SK-N-SH (cell line): ENCODE measurements at regions not wholly inside any gene's neighbourhood (a gene's known extent, or its start where the extent isn't known, plus 50 kb on each side); places are given as distances from the start of the nearest gene placed in this dataset.

Experiments used
- CTCF ChIA-PET: fragments of 300-600, 350-600 bp; formaldehyde crosslinking; extraction: SDS; loops from one replicate; lab custom pipeline; 2021; lab: Yijun Ruan, JAX
- POLR2A ChIA-PET: fragments of 350-600 bp; sonication (Branson Sonifier 250); formaldehyde crosslinking; extraction: SDS; loops from one replicate; lab custom pipeline; 2020; ENCODE audit warnings: antibody characterized with exemption, inconsistent platforms; lab: Yijun Ruan, JAX
- DNase-seq: peaks from one replicate; pipeline ENCODE4 v3.0.0; 2012
- H2AFZ ChIP-seq: fragments of 200-600 bp; sonication (generic); 2 replicates; pipeline ENCODE4 v1.8.1; 2016; ENCODE audit warnings: antibody characterized with exemption, mild to moderate bottlenecking, low read depth
- H3F3A ChIP-seq: fragments of 200-600 bp; sonication (generic); replicated peaks from 2 replicates; pipeline ENCODE3; 2016; ENCODE audit warnings: antibody characterized with exemption, mild to moderate bottlenecking; ENCODE audit not compliant: insufficient read depth
- H3K27ac ChIP-seq, 2 experiments: fragments of 200-500 bp in 1 of 2; fragments of 200-600 bp in 1 of 2; sonication (Bioruptor generic) in 1 of 2; sonication (generic), shearing (Covaris generic) in 1 of 2; 2 replicates each; pipeline versions ENCODE4 v1.5.1 to v1.6.1; 2014 to 2016; ENCODE audit warnings: low read depth in 2 of 2, inconsistent platforms in 1 of 2, low read length in 1 of 2, mild to moderate bottlenecking in 1 of 2, mixed read lengths in 1 of 2
- H3K27me3 ChIP-seq: fragments of 200-600 bp; sonication (generic), shearing (Covaris generic); 2 replicates; pipeline ENCODE4 v1.6.1; 2016; ENCODE audit warnings: mixed run types; ENCODE audit not compliant: insufficient read depth
- H3K36me3 ChIP-seq, 2 experiments: fragments of 200-500 bp in 1 of 2; fragments of 200-600 bp in 1 of 2; sonication (Bioruptor generic) in 1 of 2; sonication (generic) in 1 of 2; replicated peaks in 1 of 2; 2 replicates each; pipeline versions ENCODE3 to v1.5.1; 2014 to 2016; ENCODE audit warnings: low read length in 1 of 2, mild to moderate bottlenecking in 1 of 2; ENCODE audit not compliant: insufficient read depth in 2 of 2, control insufficient read depth in 1 of 2
- H3K4me1 ChIP-seq, 2 experiments: fragments of 200-500 bp in 1 of 2; fragments of 200-600 bp in 1 of 2; sonication (Bioruptor generic) in 1 of 2; sonication (generic), shearing (Covaris generic) in 1 of 2; 2 replicates each; pipeline versions ENCODE4 v1.5.1 to v1.6.1; 2014 to 2016; ENCODE audit warnings: low read depth in 1 of 2, low read length in 1 of 2, mixed run types in 1 of 2; ENCODE audit not compliant: insufficient read depth in 2 of 2, control insufficient read depth in 1 of 2
- H3K4me2 ChIP-seq: fragments of 200-600 bp; sonication (generic), shearing (Covaris generic); 2 replicates; pipeline ENCODE4 v1.6.1; 2017; ENCODE audit warnings: mixed run types
- H3K4me3 ChIP-seq, 2 experiments: fragments of 200-500 bp in 1 of 2; fragments of 200-600 bp in 1 of 2; sonication (Bioruptor generic) in 1 of 2; sonication (generic), shearing (Covaris generic) in 1 of 2; 2 replicates each; pipeline versions ENCODE4 v1.5.1 to v1.8.1; 2014 to 2016; ENCODE audit warnings: low read depth in 2 of 2, inconsistent platforms in 1 of 2, low read length in 1 of 2, mild to moderate bottlenecking in 1 of 2, mixed read lengths in 1 of 2, moderate library complexity in 1 of 2
- H3K79me2 ChIP-seq: fragments of 200-600 bp; sonication (generic); 2 replicates; pipeline ENCODE4 v1.8.1; 2017; ENCODE audit warnings: mild to moderate bottlenecking; ENCODE audit not compliant: insufficient read depth
- H3K9ac ChIP-seq: fragments of 200-600 bp; sonication (generic); 2 replicates; pipeline ENCODE4 v1.6.1; 2017; ENCODE audit warnings: mixed run types
- H3K9me2 ChIP-seq: fragments of 200-600 bp; sonication (generic); 2 replicates; pipeline ENCODE4 v1.6.1; 2017; ENCODE audit warnings: mixed run types
- H3K9me3 ChIP-seq: fragments of 200-600 bp; sonication (generic); 2 replicates; pipeline ENCODE4 v1.6.1; 2017; ENCODE audit warnings: mixed run types, mild to moderate bottlenecking, moderate library complexity
- H4K20me1 ChIP-seq: fragments of 200-600 bp; sonication (generic); 2 replicates; pipeline ENCODE4 v1.6.1; 2017; ENCODE audit warnings: mild to moderate bottlenecking, mixed run types; ENCODE audit not compliant: insufficient read depth
- CHD2 ChIP-seq: fragments of 150-350 bp; IDR thresholded peaks from 2 replicates; pipeline ENCODE4 v1.6.1; 2018; ENCODE audit warnings: low read length; ENCODE audit not compliant: partially characterized antibody
- EZH2phosphoT487 ChIP-seq: fragments of 200-600 bp; sonication (generic); IDR thresholded peaks from 2 replicates; pipeline ENCODE4 v1.6.1; 2017; ENCODE audit warnings: low read depth, mixed run types, mild to moderate bottlenecking, antibody characterized with exemption, moderate library complexity, borderline replicate concordance
- MXI1 ChIP-seq: IDR thresholded peaks from 2 replicates; pipeline ENCODE4 v1.6.1; 2012; ENCODE audit warnings: mild to moderate bottlenecking, low read depth, low read length, improper control_type of control experiment
- NRF1 ChIP-seq: IDR thresholded peaks from 2 replicates; pipeline ENCODE4 v1.6.1; 2012; ENCODE audit warnings: low read depth, mild to moderate bottlenecking, low read length
- RAD21 ChIP-seq: IDR thresholded peaks from 2 replicates; pipeline ENCODE4 v1.6.1; 2012; ENCODE audit warnings: mild to moderate bottlenecking, low read length
- RFX5 ChIP-seq: IDR thresholded peaks from 2 replicates; pipeline ENCODE4 v1.6.1; 2012; ENCODE audit warnings: mild to moderate bottlenecking, improper control_type of control experiment, low read length
- SIN3A ChIP-seq: IDR thresholded peaks from 2 replicates; pipeline ENCODE4 v1.6.1; 2012; ENCODE audit warnings: low read depth, mild to moderate bottlenecking, low read length, moderate library complexity, borderline replicate concordance
- TAF1 ChIP-seq: IDR thresholded peaks from 2 replicates; pipeline ENCODE4 v1.6.1; 2012; ENCODE audit warnings: low read depth, mild to moderate bottlenecking, low read length, moderate library complexity, borderline replicate concordance
- WGBS: methylation state at CpG from one replicate; pipeline ENCODE4 v1.1.6; 2017; ENCODE audit warnings: low lambda C conversion rate; 5-methylcytosine and 5-hydroxymethylcytosine counted together
- TF ChIP-seq, protein P1 (sequence below): fragments of 200-600 bp; sonication (generic); IDR thresholded peaks from 2 replicates; pipeline ENCODE4 v1.6.1; 2017; ENCODE audit warnings: antibody characterized with exemption, mild to moderate bottlenecking, moderate library complexity
- TF ChIP-seq, protein P2 (sequence below): IDR thresholded peaks from 2 replicates; pipeline ENCODE4 v1.4.0; 2012; ENCODE audit warnings: low read depth, borderline replicate concordance
- TF ChIP-seq, protein P3 (sequence below): IDR thresholded peaks from 2 replicates; pipeline ENCODE4 v1.6.1; 2012; ENCODE audit warnings: mild to moderate bottlenecking, low read depth, low read length, moderate library complexity

DNA sequence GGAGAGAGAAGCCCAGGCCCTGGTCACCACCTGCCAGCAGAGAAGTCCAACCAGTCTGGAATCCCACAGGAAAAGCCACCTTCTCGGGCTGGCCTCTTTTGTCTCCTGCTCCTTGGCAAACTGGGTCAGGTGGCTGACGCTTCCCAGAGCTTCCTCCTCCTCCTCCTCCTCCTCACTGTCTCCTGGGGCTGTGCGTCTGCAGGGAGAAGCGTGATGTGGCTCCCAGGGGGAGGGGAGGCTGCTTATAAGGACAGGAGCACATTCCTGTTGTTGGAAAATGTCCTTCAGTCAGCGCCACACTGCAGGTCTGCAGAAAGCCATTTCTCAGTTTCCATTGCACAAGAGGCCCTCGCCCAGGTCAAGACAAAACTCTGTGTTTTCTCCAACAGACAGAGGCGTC is 1316.5 kb downstream of the BRD1 start:
- no peak overlapping the region for H3K4me2 ChIP-seq
- H3K9me2 ChIP-seq: no peaks in the 10 kb centered on the region
- ChIA-PET CTCF (no interaction called here), POLR2A (no interaction called here)
- H4K20me1 ChIP-seq: no peaks in the 10 kb centered on the region
- H3K9ac ChIP-seq: no peak overlapping the region
- 30% methylated on average over 3 of the region's 7 CpGs for WGBS
- H3F3A ChIP-seq: no peaks in the 10 kb centered on the region
- TF ChIP-seq RAD21 (no peak), SIN3A (no peak), MXI1 (no peak)
- no peak overlapping the region for H2AFZ ChIP-seq
- no peaks in the 10 kb centered on the region for H3K4me1 ChIP-seq
- H3K27ac ChIP-seq: no peak overlapping the region
- 0 out of 2 replicates have a peak, but pooled peaks cover 5% of the 10 kb centered on the region for H3K27me3 ChIP-seq
- DNase-seq: no peak
- H3K36me3 ChIP-seq: no peaks in the 10 kb centered on the region
- H3K4me3 ChIP-seq: no peak overlapping the region
- H3K9me3 ChIP-seq: no peaks in the 10 kb centered on the region
- no peaks in the 10 kb centered on the region for H3K79me2 ChIP-seq

DNA sequence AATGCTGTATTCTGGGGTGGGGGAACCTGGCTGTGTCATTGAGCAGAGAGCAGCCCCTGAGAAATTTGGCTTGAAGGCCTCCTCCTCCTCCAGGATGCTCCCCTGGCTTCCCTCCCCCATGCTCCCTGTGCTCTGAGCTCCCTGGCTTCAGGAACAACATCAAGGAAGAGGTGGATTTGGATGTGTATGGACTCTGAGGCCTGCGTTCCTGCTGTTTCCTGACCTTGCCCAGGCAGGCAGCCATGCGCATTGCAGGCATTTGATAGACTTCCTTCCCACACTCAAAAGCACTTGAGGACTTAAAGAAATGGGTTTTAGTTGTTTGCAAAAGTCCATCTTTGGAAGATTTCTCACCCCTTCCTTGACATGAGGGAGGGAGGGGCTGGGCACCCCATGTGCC is 1317.1 kb downstream of the BRD1 start:
- Histone ChIP-seq H2AFZ (no peak overlapping the region), H3K4me3 (no peak overlapping the region), H3K27me3 (0 out of 2 replicates have a peak, but pooled peaks cover 11% of the 10 kb centered on the region), H3K27ac (no peak overlapping the region), H3K9me2 (no peaks in the 10 kb centered on the region), H3K79me2 (no peaks in the 10 kb centered on the region), H3K36me3 (no peaks in the 10 kb centered on the region), H3K4me1 (no peaks in the 10 kb centered on the region), H3K9ac (no peak overlapping the region), H3K4me2 (no peak overlapping the region), H3K9me3 (no peaks in the 10 kb centered on the region), H3F3A (no peaks in the 10 kb centered on the region), H4K20me1 (no peaks in the 10 kb centered on the region)
- 70% methylated on average over 2 of the region's 2 CpGs for WGBS
- no peak for DNase-seq
- POLR2A ChIA-PET: no interaction called here
- TF ChIP-seq, protein P1, sequence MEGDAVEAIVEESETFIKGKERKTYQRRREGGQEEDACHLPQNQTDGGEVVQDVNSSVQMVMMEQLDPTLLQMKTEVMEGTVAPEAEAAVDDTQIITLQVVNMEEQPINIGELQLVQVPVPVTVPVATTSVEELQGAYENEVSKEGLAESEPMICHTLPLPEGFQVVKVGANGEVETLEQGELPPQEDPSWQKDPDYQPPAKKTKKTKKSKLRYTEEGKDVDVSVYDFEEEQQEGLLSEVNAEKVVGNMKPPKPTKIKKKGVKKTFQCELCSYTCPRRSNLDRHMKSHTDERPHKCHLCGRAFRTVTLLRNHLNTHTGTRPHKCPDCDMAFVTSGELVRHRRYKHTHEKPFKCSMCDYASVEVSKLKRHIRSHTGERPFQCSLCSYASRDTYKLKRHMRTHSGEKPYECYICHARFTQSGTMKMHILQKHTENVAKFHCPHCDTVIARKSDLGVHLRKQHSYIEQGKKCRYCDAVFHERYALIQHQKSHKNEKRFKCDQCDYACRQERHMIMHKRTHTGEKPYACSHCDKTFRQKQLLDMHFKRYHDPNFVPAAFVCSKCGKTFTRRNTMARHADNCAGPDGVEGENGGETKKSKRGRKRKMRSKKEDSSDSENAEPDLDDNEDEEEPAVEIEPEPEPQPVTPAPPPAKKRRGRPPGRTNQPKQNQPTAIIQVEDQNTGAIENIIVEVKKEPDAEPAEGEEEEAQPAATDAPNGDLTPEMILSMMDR: no peak
- no peak for TF ChIP-seq RAD21
- no peak for TF ChIP-seq RFX5
- TF ChIP-seq, protein P2, sequence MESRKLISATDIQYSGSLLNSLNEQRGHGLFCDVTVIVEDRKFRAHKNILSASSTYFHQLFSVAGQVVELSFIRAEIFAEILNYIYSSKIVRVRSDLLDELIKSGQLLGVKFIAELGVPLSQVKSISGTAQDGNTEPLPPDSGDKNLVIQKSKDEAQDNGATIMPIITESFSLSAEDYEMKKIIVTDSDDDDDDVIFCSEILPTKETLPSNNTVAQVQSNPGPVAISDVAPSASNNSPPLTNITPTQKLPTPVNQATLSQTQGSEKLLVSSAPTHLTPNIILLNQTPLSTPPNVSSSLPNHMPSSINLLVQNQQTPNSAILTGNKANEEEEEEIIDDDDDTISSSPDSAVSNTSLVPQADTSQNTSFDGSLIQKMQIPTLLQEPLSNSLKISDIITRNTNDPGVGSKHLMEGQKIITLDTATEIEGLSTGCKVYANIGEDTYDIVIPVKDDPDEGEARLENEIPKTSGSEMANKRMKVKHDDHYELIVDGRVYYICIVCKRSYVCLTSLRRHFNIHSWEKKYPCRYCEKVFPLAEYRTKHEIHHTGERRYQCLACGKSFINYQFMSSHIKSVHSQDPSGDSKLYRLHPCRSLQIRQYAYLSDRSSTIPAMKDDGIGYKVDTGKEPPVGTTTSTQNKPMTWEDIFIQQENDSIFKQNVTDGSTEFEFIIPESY: no peak
- no peak for TF ChIP-seq CHD2
- no peak for TF ChIP-seq TAF1
- TF ChIP-seq, protein P3, sequence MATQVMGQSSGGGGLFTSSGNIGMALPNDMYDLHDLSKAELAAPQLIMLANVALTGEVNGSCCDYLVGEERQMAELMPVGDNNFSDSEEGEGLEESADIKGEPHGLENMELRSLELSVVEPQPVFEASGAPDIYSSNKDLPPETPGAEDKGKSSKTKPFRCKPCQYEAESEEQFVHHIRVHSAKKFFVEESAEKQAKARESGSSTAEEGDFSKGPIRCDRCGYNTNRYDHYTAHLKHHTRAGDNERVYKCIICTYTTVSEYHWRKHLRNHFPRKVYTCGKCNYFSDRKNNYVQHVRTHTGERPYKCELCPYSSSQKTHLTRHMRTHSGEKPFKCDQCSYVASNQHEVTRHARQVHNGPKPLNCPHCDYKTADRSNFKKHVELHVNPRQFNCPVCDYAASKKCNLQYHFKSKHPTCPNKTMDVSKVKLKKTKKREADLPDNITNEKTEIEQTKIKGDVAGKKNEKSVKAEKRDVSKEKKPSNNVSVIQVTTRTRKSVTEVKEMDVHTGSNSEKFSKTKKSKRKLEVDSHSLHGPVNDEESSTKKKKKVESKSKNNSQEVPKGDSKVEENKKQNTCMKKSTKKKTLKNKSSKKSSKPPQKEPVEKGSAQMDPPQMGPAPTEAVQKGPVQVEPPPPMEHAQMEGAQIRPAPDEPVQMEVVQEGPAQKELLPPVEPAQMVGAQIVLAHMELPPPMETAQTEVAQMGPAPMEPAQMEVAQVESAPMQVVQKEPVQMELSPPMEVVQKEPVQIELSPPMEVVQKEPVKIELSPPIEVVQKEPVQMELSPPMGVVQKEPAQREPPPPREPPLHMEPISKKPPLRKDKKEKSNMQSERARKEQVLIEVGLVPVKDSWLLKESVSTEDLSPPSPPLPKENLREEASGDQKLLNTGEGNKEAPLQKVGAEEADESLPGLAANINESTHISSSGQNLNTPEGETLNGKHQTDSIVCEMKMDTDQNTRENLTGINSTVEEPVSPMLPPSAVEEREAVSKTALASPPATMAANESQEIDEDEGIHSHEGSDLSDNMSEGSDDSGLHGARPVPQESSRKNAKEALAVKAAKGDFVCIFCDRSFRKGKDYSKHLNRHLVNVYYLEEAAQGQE: no peak
- TF ChIP-seq NRF1: no peak
- no peak for TF ChIP-seq EZH2phosphoT487
- CTCF ChIA-PET: no interaction called here
